Left renal pelvis (tissue), 4 donors: ENCODE measurements at regions not wholly inside any gene's neighbourhood (a gene's known extent, or its start where the extent isn't known, plus 50 kb on each side); places are given as distances from the start of the nearest gene placed in this dataset.
"Not testable (repeated sequence)": the region's sequence is repeated elsewhere in the genome, so short reads cannot be mapped to it uniquely, and the experiment has no call there.

ENCODE experiments used
- DNase-seq, 4 donors: peaks; one replicate each; pipeline ENCODE4 v3.0.0-alpha.2; 2013; ENCODE audit warnings: low read depth in 4 of 4, low spot score in 3 of 4

DNA sequence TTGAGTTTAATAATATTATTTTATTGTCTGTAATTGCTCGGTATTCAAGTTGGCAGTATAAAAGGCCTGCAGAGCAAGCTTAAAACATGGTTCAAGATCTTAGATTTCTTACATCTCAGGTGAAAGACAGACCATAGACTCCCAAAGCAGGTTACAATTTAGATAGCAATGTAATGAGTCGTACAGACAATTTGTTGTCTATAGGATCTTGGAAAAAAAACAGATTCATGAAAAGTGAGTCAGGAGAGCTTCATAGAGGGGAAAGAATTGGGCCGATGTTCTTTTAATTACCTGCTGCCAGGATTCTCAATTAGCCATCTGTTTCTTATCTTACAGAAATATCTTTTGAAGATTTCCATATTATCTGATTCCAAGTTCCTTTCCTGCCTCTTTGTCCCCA is 111.5 kb upstream of the IKBKE start:
- not testable (repeated sequence) for DNase-seq

DNA sequence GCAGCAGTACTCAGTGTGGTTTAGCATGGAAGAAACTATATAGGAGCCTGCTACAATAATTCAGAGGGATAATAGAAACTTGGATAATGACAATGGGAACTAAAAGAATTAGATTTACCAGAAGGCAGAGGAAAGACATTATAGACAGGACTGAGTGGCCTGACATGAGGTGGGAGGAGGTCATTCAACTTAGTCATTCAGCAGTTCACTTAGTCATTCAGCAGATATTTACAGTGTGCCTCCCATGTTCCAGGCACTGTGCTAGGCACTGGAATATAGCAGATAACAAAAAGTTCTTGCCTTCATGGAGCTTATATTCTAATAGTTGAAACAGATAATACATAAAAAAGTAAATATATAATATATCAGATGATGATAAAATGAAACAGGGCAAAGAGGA is 110.9 kb upstream of the IKBKE start:
- DNase-seq = not testable (repeated sequence)

DNA sequence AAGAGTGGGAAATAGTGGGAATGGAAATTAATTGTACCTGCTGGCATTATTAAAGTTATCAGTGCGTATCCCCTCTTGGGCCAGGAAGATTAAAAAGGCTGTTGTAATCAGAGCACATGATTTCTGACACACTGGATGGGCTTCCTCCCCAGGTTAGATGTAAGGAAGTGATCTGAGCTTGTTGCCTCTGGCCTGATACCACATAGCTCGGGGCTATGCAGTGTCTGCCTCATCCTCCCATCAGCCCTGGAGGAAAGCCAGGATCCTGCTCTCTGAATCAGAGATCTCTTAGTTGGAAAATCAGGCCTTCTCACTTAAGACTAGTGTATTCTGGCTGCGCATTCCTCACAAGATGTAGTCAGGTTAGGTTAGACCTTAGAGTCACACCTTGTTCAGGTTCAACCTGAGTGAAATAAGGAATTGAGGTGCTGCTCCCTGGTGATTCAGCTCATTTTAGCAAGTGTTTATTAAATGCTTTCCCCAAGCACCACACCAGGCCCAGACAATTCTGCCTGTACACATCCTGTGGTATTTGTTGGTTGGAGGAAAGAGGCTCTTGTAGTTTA is 108.2 kb upstream of the IKBKE start:
- DNase-seq = not testable (repeated sequence)

DNA sequence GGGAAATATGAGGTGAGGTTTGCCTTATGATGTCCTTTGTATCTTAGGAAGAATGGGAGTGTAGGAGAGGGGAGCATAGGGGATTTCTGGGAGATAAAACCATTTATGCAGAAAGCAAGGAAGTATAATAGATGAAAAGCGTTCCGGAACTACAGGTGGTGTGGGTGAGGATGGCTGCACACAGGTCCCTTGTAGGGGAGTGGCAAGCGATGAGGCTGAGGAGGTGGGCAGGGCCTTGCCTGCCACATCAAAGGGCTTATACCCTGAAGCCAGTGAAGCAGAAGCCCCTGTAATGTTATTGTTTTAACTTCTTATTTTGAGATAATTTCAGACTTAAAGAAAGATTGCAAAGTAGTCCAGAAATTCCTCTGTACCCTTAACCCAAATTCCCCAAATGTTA is 107.3 kb upstream of the IKBKE start:
- DNase-seq = not testable (repeated sequence)

DNA sequence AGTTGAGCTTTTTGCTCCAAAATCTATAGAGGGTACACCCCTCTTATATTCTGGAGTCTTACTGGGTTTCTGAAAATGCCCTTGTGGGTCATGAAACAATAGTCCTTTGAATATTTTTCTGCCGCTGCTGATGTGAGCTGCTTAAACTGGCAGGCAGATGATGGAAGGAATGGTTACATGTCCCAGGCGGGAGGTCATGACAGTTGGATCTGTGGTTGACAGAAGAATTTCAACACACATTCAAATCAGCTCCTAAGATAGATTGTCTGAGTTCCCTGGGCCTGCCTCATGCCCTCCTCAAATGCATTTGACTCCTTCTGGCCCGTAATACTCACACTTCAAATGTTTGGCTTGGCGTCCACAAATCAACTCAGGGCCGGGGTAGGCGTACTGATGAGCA is 105.0 kb upstream of the IKBKE start:
- DNase-seq = not testable (repeated sequence)

DNA sequence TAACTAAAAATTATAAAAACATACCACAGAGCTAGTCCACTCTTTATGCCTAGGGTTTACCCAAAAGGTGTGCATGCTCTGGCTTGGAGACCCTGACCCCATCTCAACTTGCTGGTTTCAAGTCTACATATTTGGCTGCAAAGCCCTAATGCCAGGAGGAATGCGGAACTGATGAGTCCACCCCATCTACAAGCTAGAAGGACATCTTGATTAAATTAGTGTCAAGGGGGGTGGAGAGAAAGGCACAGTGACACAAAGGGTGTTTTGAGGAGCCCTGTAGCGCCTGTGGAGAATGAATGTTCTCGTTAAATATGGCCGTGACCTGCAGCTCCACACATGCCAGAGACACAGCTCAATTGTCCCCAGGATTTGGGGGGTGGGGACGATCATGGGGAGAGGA is 104.1 kb upstream of the IKBKE start:
- DNase-seq = not testable (repeated sequence)

DNA sequence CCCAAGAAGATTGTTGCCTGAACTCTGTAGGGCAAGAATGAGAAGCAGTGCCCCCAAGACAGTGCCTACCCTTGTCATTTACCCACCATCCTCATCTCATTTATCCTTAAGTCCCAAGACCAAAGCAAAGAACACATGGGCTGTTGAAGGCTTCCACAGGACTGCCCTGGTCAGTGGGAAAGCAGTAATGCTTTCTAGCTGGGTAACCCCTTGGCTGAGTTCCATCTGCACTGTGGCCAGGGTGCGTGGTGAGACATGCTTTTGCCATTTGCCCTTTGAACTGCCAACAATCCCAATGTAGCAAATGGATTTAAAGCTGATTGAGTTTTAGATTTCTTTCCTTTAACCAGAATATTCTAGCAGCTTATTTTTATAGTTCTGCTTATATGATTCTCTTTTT is 103.5 kb upstream of the IKBKE start:
- not testable (repeated sequence) for DNase-seq

DNA sequence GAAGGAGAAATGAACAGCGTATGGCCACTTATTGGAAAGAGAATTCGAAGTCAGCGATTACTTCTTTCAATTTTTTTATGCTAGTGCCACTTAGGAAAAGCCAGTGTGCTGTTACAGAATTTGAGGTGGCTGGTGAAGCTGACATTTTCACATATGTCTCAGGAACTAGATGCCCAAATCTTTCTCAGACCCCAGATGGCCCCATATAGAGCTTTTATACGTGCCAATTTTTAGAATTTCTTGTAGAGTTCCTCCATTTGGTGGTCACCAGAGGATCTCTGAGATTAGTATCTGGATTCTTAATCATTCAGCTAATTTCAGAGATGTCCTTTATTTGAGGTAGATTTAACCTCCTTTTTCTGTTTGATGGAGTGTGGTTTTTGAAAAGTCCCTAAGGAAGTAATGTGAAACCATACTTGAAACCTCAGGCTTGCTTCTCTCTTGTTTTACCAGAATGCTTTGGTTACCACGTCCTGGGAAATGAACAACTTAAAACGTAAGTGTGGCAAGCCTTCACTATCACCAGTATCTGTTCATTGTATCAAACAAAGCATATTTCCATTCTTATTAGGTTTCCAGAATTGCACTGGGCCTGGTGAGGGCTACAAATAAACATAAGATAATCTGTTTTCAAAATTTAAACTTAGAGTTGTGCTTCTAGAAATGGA is 102.2 kb upstream of the IKBKE start:
- DNase-seq = not testable (repeated sequence)

DNA sequence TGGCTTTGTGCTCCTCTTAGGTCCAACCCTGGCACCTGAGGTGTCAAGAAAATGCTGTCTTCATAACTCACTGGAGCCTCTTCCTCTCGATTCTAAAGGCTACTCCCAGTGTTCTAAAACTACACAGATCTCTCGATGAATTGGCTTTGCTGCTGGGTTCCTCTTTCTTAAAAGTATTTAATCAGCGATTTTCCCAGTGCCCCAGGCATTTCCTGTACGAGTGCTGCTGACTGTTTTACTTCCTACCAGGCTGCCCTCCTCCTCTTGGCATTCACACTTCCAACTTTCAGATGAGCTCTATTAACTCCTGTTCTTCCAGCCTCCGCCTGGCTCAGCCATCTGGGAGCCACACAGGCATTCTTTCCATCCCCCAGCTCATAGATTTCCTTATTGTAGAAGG is 95.6 kb upstream of the IKBKE start:
- DNase-seq = not testable (repeated sequence)

DNA sequence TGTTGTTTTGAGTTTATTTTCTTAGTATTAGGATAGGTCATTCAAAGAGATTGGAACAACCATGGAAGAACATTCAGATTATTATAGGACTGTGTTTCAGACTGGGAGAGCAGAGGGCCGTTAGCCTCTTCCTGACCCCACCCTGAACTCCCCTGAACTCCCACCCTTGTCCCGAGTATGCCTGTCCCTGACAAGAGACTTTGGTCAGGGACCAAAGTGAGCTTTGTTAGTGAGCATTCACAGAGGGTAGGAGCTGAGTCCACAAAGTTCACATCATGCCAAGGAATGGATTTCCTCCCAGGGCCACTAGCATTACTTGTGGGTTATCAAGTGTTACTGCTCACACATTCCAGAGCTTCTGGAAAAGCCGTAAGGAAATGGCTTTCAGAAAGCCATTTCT is 94.7 kb upstream of the IKBKE start:
- DNase-seq = not testable (repeated sequence)

DNA sequence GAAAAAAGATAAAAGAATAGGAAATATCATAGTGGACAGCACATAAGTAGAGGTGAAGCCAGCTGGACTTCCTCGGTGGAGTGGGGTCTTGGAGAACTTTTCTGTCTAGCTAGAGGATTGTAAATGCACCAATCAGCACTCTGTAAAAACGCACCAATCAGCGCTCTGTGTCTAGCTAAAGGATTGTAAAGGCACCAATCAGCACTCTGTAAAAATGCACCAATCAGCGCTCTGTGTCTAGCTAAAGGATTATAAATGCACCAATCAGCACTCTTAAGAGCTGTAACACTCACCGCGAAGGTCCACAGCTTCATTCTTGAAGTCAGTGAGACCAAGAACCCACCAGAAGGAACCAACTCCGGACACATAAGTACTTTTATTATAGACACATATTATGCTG is 91.8 kb upstream of the IKBKE start:
- not testable (repeated sequence) for DNase-seq

DNA sequence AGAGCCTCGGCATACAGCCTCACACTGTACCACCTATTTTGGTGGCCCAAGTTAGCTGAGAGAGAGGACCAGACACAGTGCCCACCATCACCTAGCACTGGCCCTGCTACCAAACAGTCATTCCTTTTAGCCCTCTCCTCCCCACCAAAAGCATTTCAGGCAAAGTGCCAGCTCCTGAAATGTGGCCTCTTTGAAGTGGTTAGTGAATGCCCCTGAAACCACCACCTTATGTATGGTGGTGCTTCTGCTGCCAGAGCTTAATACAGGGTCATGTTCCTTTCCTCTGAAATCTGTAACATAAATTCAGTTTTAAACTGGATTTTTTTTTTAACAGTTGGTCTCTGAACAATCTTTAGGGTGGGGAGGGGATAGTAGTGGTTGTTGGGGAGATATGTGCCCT is 91.0 kb upstream of the IKBKE start:
- DNase-seq = not testable (repeated sequence)

DNA sequence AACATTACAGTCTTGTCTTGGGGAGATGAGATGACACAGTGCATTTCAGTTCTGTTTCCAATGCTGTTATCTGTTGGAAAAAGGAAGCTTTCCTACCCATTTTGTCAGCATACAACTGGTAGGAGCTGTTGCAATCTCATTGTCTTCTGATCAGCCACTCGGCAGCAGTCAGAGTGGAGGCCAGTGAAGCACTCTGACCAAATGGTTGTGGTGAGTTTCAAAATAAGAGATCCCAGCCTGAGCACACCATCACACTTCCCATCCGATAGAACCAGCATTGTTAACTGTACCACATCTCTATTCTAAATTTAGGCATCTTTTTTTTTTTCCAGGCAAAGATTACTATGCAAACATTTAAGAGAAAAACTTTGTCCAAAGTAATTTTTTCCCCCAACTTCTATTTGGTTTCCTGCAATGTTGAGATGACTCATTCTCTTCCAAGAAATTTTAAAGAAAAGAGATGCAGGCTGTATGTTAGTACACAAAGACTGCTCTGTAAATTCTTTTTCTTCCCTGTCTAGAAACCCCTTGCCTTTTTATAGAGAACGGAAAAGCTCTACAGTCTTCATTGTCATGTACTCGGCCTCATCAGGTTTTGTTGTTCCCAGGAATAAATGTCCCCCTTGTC is 90.0 kb upstream of the IKBKE start:
- DNase-seq = not testable (repeated sequence)

DNA sequence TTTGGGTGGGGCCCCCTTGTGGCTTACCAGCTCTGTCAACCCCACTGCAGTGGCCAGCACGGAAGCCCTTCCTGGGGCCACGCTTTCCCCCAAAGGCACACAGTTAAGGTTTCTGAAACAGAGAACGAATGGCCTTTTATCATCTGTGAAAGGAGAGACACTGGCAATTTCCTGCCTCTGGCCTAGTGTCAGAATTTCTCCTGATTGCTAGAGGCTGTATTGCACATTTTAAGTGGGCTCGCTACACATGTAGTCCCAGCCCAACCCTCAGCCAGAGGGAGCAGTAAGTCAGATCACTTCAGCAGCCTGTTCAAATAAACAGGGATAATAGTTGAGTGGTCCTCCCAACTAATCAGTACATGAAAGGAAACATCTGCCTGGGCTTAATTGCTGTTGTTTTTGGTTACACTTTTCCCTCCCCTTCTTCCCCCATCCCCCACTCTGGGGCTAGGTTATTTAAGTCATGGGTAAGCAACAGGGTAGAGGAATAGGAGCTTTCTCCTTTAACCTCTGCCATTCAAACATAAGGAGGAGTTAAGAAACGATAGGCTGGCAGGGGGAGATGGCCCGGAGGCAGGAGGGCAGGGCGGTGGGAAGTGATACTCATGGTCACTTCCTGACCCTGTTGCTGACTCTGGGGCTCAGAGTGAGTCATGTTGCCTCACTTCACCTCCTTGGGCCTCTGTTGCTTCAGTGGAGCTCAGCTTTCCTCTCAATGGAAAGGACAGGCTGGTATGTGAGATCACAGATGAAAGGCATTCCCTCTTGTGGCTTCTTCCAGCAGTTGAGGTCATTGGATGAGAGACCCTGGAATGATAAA is 89.3 kb upstream of the IKBKE start:
- peak; percentile 22 to 39 (median 36) for DNase-seq

DNA sequence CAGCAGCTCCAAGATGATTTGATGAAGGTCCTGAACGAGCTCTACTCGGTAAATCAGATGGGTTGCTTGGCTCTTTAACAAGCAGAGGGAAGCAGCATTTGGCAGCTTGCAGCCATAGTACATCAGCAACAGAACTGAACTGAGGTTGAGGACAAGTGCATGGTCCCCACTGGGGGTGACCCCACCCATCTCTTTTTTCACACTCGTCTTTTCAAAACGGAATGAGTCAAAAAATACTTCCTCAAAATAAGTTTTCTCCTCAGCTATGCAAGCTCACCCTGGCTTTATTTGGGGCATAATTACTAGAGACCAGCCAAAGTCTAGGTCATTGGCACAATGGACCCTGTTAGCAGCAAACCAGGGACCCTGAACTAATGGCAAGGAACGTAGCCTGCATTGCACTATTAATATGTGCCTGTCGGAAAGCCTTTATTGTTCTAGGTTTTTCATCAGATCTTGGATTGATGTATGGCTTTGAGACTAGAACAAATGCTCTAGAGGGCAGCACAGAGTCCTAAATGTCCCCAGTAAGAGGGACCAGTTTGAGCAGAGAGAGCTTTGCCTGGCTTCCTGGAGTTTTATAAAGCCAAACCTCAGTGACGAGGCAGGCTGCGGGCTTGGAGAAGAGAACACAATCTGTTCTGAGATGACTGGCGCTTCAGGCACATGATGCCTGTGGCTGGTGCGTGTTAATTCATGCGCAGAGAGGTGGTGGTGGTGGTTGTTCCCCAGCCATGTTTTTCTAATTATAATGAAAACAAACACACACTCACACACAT is 86.1 kb upstream of the IKBKE start:
- not testable (repeated sequence) for DNase-seq

DNA sequence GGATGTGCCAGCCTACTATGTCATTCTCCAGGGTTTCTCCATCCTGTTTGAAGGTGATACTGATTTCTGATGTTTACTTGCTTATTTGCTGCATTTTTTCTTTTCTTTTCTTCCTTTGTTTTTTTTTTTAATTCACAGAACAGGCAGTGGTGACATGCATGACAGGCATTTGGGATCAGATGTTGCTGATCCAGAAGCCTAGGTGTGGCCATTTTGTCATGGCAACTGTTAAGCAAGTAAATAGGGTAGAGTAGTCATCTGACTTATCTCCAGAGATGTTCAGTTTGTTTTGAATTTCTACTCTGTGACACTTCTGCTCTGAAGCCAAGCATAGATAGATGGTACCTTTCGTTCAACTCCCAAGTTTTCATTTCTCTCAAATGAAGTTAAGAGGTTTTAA is 85.4 kb upstream of the IKBKE start:
- not testable (repeated sequence) for DNase-seq

DNA sequence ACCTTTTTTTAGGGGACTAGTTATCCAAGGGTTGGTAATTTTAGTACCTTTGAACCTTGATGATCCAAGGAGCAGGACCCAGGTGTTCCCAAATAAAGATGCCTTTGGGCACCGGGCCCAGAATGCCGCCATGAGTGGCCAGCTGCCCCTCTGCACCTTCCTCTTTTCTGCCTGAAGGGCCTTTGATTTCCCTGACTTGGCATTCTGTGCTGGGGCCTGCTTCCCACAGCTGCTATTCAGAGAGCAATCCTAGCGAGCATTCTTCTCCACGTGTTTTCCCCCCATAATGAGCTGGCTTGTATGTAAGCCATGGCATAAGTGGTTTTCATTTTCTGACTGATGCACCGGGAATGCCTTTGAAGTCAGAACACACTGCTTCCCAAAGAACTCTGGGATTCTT is 82.6 kb upstream of the IKBKE start:
- DNase-seq = not testable (repeated sequence)

DNA sequence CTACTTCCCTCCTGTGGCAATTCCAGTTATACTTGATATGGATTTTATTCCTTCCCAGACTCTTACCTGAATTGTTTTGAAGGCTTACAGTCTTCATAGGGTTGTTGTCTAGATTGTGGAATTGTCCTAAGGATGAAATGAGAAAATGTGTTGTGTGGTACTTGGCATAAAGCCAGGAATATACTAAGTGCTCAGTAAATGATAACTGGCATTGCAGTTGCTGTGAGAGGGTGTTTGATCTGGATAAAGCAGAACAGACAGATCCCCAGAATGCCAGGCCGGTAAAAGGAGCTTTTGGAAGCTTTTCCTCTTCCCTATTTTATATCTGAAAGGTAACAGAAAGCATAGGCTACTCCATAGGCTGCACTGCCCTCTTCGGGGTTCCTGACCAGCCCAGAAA is 78.4 kb upstream of the IKBKE start:
- not testable (repeated sequence) for DNase-seq

DNA sequence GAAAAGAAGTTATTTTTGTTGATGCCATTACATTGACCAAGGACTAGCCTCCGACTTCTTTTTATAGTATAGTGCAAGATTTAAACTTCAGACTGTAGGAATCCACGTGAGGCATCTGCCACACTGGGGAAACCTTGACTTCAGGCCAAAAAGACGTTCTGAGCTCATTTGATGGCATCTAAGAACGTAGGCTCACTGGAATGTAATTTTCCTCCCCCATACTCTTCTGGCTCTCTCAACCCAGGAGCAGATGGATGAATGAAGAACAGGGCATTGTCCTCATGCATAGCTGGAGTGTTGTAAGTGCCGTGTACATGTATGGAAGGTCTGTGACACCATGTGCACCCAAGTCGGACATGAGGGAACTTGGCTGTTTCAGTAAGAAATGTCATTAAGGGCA is 72.8 kb upstream of the IKBKE start:
- not testable (repeated sequence) for DNase-seq

DNA sequence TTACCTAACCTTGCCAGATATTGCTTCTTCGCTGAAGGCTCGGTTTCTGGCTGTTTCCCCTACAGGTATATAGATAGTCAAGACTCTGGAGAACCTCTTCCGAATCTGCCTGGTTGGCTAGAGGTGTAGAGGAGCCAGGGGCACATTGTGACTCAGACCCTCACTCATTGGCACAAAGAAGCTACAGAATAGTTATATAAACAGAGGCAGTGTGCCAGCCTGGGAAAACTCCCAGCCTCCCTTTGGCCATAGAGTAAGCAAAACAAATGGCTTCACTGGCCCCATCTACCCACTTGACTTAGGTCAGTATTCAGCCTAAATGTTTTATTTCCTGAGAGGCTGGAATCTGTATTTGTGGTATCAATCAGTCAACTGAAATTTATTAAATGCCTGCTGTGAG is 72.0 kb upstream of the IKBKE start:
- not testable (repeated sequence) for DNase-seq
